ENCODE measurements at regions not wholly inside any gene's neighbourhood (a gene's known extent, or its start where the extent isn't known, plus 50 kb on each side); places are given as distances from the start of the nearest gene placed in this dataset.

DNA sequence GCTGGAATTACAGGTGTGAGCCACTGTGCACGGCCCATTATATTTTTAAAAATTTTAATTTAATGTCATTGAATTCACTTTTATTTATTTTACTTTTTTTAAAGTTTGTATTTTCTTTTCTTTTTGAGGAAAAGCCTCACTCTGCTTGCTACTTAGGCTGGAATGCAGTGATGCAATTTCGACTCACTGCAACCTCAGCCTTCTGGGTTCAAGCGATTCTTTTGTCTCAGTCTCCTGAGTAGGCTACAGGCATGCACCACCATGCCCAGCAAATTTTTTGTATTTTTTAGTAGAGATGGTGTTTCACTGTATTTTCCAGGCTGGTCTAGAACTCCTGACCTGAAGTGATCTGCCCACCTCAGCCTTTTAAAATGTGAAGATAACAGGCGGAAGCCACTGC lies 277.5 kb upstream of the HSFY2 start:
- Histone ChIP-seq H2AFZ (ENCODE audit: low read depth, low read length, poor library complexity, severe bottlenecking) (no peak overlapping the region), H3K4me3 (replicated peaks in 1 of 2; ENCODE audit: low read depth in 1 of 2, low read length in 2 of 2) (no peak overlapping the region), H3K9me3 (ENCODE audit: control insufficient read depth in 1 of 2, insufficient read depth in 1 of 2, low read depth in 1 of 2, low read length in 2 of 2) (no peaks in the 10 kb centered on the region), H3K27me3 (ENCODE audit: insufficient read depth, low read length) (no peaks in the 10 kb centered on the region), H4K20me1 (ENCODE audit: insufficient read depth) (no peaks in the 10 kb centered on the region), H3K4me2 (ENCODE audit: low read length) (no peak overlapping the region), H3K36me3 (ENCODE audit: control insufficient read depth in 1 of 2, insufficient read depth in 2 of 2, low read length in 2 of 2) (no peaks in the 10 kb centered on the region), H3K4me1 (ENCODE audit: control insufficient read depth in 1 of 2, insufficient read depth in 2 of 2, low read length in 2 of 2) (no peaks in the 10 kb centered on the region), H3K27ac (ENCODE audit: low read depth, low read length) (no peak overlapping the region), H3K79me2 (ENCODE audit: insufficient read depth, low read length) (no peaks in the 10 kb centered on the region), H3K9me2 (ENCODE audit: insufficient read depth) (no peaks in the 10 kb centered on the region), H3K9ac (ENCODE audit: low read length) (no peak overlapping the region)
- BruUV-seq (replicated peaks), result no TSS peak
- intact Hi-C loops (cut with micrococcal nuclease), result no loop called here
- ChIA-PET RAD21 (ENCODE audit: low non-redundant PET in 1 of 2, low total read pairs in 2 of 2, uncharacterized antibody in 2 of 2, unreplicated experiment in 2 of 2) (no interaction called here), CTCF (no interaction called here), POLR2A (no interaction called here)
- no peak for ATAC-seq
- DNase-seq (ENCODE audit: low read depth, low spot score), result no peak
- no peak for TF ChIP-seq CBX3 (IDR thresholded peaks at IDR 0.05; ENCODE audit: low read depth)
- no peak for TF ChIP-seq EZH2 (IDR thresholded peaks at IDR 0.05)
- TF ChIP-seq, protein P1, sequence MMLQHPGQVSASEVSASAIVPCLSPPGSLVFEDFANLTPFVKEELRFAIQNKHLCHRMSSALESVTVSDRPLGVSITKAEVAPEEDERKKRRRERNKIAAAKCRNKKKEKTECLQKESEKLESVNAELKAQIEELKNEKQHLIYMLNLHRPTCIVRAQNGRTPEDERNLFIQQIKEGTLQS (IDR thresholded peaks at IDR 0.05), result no peak

DNA sequence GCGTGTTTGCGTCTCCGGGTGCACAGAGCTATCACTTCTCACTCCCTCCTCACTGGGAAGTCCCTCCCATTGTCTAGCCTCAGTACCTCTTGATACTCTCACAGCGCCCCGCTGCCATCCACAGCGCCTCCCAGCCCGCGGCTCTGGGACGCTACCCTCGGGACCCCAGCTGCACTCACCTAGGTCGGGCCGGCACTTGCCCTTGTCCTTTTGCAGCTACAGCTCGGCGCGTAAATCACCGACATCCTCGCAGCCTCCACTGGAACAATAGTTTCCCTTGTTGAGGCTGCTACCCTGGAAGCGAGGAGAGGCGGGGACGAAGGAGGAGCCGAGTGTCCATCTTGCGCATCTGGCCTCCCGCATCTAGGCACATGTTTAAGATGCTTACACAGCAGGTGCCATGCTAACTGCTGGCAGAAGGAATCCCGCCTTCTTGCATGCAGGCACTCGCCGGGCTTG lies 269.5 kb upstream of the HSFY2 start:
- Histone ChIP-seq H3K79me2 (ENCODE audit: insufficient read depth, low read length) (no peaks in the 10 kb centered on the region), H3K4me1 (ENCODE audit: control insufficient read depth in 1 of 2, insufficient read depth in 2 of 2, low read length in 2 of 2) (no peaks in the 10 kb centered on the region), H4K20me1 (ENCODE audit: insufficient read depth) (no peaks in the 10 kb centered on the region), H3K4me2 (ENCODE audit: low read length) (no peak overlapping the region), H3K36me3 (ENCODE audit: control insufficient read depth in 1 of 2, insufficient read depth in 2 of 2, low read length in 2 of 2) (no peaks in the 10 kb centered on the region), H3K4me3 (replicated peaks in 1 of 2; ENCODE audit: low read depth in 1 of 2, low read length in 2 of 2) (no peak overlapping the region), H3K9ac (ENCODE audit: low read length) (no peak overlapping the region), H3K9me3 (ENCODE audit: control insufficient read depth in 1 of 2, insufficient read depth in 1 of 2, low read depth in 1 of 2, low read length in 2 of 2) (no peaks in the 10 kb centered on the region), H3K27me3 (ENCODE audit: insufficient read depth, low read length) (no peaks in the 10 kb centered on the region), H2AFZ (ENCODE audit: low read depth, low read length, poor library complexity, severe bottlenecking) (no peak overlapping the region), H3K27ac (ENCODE audit: low read depth, low read length) (no peak overlapping the region), H3K9me2 (ENCODE audit: insufficient read depth) (no peaks in the 10 kb centered on the region)
- CTCF ChIA-PET, result no interaction called here
- no peak for DNase-seq (ENCODE audit: low read depth, low spot score)
- POLR2A ChIA-PET, result no interaction called here
- intact Hi-C loops (cut with micrococcal nuclease), result no loop called here
- TF ChIP-seq, protein P2, sequence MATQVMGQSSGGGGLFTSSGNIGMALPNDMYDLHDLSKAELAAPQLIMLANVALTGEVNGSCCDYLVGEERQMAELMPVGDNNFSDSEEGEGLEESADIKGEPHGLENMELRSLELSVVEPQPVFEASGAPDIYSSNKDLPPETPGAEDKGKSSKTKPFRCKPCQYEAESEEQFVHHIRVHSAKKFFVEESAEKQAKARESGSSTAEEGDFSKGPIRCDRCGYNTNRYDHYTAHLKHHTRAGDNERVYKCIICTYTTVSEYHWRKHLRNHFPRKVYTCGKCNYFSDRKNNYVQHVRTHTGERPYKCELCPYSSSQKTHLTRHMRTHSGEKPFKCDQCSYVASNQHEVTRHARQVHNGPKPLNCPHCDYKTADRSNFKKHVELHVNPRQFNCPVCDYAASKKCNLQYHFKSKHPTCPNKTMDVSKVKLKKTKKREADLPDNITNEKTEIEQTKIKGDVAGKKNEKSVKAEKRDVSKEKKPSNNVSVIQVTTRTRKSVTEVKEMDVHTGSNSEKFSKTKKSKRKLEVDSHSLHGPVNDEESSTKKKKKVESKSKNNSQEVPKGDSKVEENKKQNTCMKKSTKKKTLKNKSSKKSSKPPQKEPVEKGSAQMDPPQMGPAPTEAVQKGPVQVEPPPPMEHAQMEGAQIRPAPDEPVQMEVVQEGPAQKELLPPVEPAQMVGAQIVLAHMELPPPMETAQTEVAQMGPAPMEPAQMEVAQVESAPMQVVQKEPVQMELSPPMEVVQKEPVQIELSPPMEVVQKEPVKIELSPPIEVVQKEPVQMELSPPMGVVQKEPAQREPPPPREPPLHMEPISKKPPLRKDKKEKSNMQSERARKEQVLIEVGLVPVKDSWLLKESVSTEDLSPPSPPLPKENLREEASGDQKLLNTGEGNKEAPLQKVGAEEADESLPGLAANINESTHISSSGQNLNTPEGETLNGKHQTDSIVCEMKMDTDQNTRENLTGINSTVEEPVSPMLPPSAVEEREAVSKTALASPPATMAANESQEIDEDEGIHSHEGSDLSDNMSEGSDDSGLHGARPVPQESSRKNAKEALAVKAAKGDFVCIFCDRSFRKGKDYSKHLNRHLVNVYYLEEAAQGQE (IDR thresholded peaks at IDR 0.05; ENCODE audit: low read depth), result no peak
- TF ChIP-seq, protein P3, sequence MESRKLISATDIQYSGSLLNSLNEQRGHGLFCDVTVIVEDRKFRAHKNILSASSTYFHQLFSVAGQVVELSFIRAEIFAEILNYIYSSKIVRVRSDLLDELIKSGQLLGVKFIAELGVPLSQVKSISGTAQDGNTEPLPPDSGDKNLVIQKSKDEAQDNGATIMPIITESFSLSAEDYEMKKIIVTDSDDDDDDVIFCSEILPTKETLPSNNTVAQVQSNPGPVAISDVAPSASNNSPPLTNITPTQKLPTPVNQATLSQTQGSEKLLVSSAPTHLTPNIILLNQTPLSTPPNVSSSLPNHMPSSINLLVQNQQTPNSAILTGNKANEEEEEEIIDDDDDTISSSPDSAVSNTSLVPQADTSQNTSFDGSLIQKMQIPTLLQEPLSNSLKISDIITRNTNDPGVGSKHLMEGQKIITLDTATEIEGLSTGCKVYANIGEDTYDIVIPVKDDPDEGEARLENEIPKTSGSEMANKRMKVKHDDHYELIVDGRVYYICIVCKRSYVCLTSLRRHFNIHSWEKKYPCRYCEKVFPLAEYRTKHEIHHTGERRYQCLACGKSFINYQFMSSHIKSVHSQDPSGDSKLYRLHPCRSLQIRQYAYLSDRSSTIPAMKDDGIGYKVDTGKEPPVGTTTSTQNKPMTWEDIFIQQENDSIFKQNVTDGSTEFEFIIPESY (IDR thresholded peaks at IDR 0.05; ENCODE audit: extremely low read depth, insufficient replicate concordance, low read length), result no peak
- TF ChIP-seq POLR2AphosphoS5 (IDR thresholded peaks at IDR 0.05; ENCODE audit: low read depth, low read length), result no peak
- TF ChIP-seq RAD21 (IDR thresholded peaks at IDR 0.05; ENCODE audit: low read depth), result no peak
- TF ChIP-seq, protein P4, sequence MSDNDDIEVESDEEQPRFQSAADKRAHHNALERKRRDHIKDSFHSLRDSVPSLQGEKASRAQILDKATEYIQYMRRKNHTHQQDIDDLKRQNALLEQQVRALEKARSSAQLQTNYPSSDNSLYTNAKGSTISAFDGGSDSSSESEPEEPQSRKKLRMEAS (IDR thresholded peaks at IDR 0.05), result no peak
- no peak for TF ChIP-seq JUND (IDR thresholded peaks at IDR 0.05)
- no peak for TF ChIP-seq SP1 (IDR thresholded peaks at IDR 0.05; ENCODE audit: low read depth)
- no peak for TF ChIP-seq EGR1 (IDR thresholded peaks at IDR 0.05; ENCODE audit: low read depth)
- TF ChIP-seq ELF1 (IDR thresholded peaks at IDR 0.05; ENCODE audit: borderline replicate concordance, low read depth), result no peak
- TF ChIP-seq EZH2 (IDR thresholded peaks at IDR 0.05), result no peak
- RAD21 ChIA-PET (ENCODE audit: low non-redundant PET in 1 of 2, low total read pairs in 2 of 2, uncharacterized antibody in 2 of 2, unreplicated experiment in 2 of 2), result no interaction called here
- no TSS peak for BruUV-seq (replicated peaks)
- no peak for ATAC-seq
